ENCODE measurements at regions not wholly inside any gene's neighbourhood (a gene's known extent, or its start where the extent isn't known, plus 50 kb on each side); places are given as distances from the start of the nearest gene placed in this dataset.
"Not testable (repeated sequence)": the region's sequence is repeated elsewhere in the genome, so short reads cannot be mapped to it uniquely, and the experiment has no call there.

GRCh38 chr14:88981948-88982347, 157.5 kb downstream of the TTC8 start:
- TF ChIP-seq CTCF (IDR thresholded peaks at IDR 0.05 in 8 of 11, conservative IDR thresholded peaks at IDR 0.05 in 3 of 11) (no peak), POLR2AphosphoS5 (IDR thresholded peaks at IDR 0.05) (no peak), POLR2A (IDR thresholded peaks at IDR 0.05) (no peak)
- H3K36me3 ChIP-seq: no peaks in the 10 kb centered on the region
- peaks cover 0 to 21% (median 4%) of the 10 kb centered on the region in 7 donors for H3K27me3 ChIP-seq (replicated peaks in 1 of 7)
- WGBS, 5 donors: 90 to 96% (median 92%) methylated on average over 4 of the region's 4 CpGs
- peaks cover 0 to 28% (median 11%) of the 10 kb centered on the region in 8 donors for H3K9me3 ChIP-seq
- DNase-seq: no peak
- H3K27ac ChIP-seq: no peak overlapping the region
- H3K4me1 ChIP-seq: no peaks in the 10 kb centered on the region
- H3K4me3 ChIP-seq: no peak overlapping the region
- intact Hi-C loops (cut with DNase I; ENCODE audit: low total_unique reads): no loop called here

GRCh38 chr14:88983755-88984154, 159.3 kb downstream of the TTC8 start:
- H3K27me3 ChIP-seq (replicated peaks in 1 of 7): peaks cover 0 to 7% (median 0%) of the 10 kb centered on the region in 7 donors
- intact Hi-C loops (cut with DNase I; ENCODE audit: low total_unique reads): no loop called here
- no peaks in the 10 kb centered on the region for H3K4me1 ChIP-seq
- H3K27ac ChIP-seq: no peak overlapping the region
- TF ChIP-seq CTCF (IDR thresholded peaks at IDR 0.05 in 8 of 11, conservative IDR thresholded peaks at IDR 0.05 in 3 of 11) (no peak), POLR2A (IDR thresholded peaks at IDR 0.05) (no peak), POLR2AphosphoS5 (IDR thresholded peaks at IDR 0.05) (no peak)
- peaks cover 0 to 38% (median 27%) of the 10 kb centered on the region in 8 donors for H3K9me3 ChIP-seq
- DNase-seq: no peak
- H3K36me3 ChIP-seq: no peaks in the 10 kb centered on the region
- no peak overlapping the region for H3K4me3 ChIP-seq
- 60 to 76% (median 67%) methylated on average over 4 of the region's 4 CpGs for WGBS, 5 donors

DNA sequence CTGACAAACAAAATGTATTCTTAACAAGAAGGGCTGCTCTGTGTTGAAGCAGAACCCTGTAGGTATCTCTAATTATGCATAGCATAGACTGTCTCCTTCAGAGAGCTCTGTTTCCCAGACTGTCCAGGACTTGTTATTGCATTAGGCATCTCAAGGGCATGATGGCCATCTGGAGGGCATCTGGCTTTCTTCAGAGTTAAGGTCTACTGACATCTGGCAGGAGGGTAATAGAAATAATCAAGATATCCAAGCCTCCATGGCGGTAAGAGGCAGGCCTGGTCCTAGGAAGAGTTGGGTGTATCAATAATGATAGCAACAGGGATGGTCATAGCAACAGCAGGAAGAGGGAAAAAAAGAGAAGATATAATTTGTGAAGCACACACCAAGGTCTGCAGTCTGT, 161.2 kb downstream of the TTC8 start:
- DNase-seq: no peak
- no peaks in the 10 kb centered on the region for H3K36me3 ChIP-seq
- H3K27ac ChIP-seq: no peak overlapping the region
- H3K27me3 ChIP-seq (replicated peaks in 1 of 7): no peaks in the 10 kb centered on the region
- TF ChIP-seq POLR2A (IDR thresholded peaks at IDR 0.05): no peak
- no peak for TF ChIP-seq CTCF (IDR thresholded peaks at IDR 0.05 in 8 of 11, conservative IDR thresholded peaks at IDR 0.05 in 3 of 11)
- TF ChIP-seq POLR2AphosphoS5 (IDR thresholded peaks at IDR 0.05): no peak
- H3K4me1 ChIP-seq: no peaks in the 10 kb centered on the region
- intact Hi-C loops (cut with DNase I; ENCODE audit: low total_unique reads): no loop called here
- peaks cover 0 to 38% (median 30%) of the 10 kb centered on the region in 8 donors for H3K9me3 ChIP-seq
- WGBS, 5 donors: 85 to 94% (median 90%) methylated on average over 1 of the region's 1 CpG
- H3K4me3 ChIP-seq: no peak overlapping the region

GRCh38 chr14:88986146-88986841, 161.8 kb downstream of the TTC8 start:
- Histone ChIP-seq H3K36me3 (no peaks in the 10 kb centered on the region), H3K4me3 (no peak overlapping the region), H3K27me3 (replicated peaks in 1 of 7) (no peaks in the 10 kb centered on the region), H3K4me1 (no peaks in the 10 kb centered on the region), H3K9me3 (peaks cover 0 to 34% (median 27%) of the 10 kb centered on the region in 8 donors), H3K27ac (no peak overlapping the region)
- no peak for DNase-seq
- WGBS, 5 donors: 78 to 88% (median 82%) methylated on average over 6 to 11 of the region's 11 CpGs
- intact Hi-C loops (cut with DNase I; ENCODE audit: low total_unique reads): no loop called here
- TF ChIP-seq POLR2A (IDR thresholded peaks at IDR 0.05) (no peak), CTCF (IDR thresholded peaks at IDR 0.05 in 8 of 11, conservative IDR thresholded peaks at IDR 0.05 in 3 of 11) (no peak), POLR2AphosphoS5 (IDR thresholded peaks at IDR 0.05) (no peak)

DNA sequence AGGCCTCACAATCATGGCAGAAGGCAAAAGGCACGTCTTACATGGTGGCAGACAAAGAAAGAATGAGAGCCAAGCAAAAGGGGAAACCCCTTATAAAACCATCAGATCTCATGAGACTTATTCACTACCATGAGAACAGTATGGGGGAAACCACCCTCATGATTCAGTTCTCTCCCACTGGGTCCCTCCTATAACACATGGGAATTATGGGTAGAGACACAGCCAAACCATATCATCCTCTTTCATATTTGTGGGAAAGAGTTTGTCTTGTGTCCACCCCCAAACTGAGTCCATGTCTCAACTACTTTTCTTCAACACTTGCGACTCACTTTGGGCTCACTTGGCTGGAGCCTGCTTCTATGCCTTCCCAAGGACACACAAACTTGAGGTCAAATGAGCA, 162.5 kb downstream of the TTC8 start:
- intact Hi-C loops (cut with DNase I; ENCODE audit: low total_unique reads); H3K27me3 ChIP-seq (replicated peaks in 1 of 7); DNase-seq; H3K36me3 ChIP-seq; H3K4me1 ChIP-seq; H3K27ac ChIP-seq; H3K4me3 ChIP-seq: not testable (repeated sequence)
- peaks cover 0 to 30% (median 26%) of the 10 kb centered on the region in 8 donors for H3K9me3 ChIP-seq
- 51 to 85% (median 76%) methylated on average over 2 of the region's 2 CpGs for WGBS, 5 donors
